ENCODE measurements at regions not wholly inside any gene's neighbourhood (a gene's known extent, or its start where the extent isn't known, plus 50 kb on each side); places are given as distances from the start of the nearest gene placed in this dataset.
"Not testable (repeated sequence)": the region's sequence is repeated elsewhere in the genome, so short reads cannot be mapped to it uniquely, and the experiment has no call there.

DNA sequence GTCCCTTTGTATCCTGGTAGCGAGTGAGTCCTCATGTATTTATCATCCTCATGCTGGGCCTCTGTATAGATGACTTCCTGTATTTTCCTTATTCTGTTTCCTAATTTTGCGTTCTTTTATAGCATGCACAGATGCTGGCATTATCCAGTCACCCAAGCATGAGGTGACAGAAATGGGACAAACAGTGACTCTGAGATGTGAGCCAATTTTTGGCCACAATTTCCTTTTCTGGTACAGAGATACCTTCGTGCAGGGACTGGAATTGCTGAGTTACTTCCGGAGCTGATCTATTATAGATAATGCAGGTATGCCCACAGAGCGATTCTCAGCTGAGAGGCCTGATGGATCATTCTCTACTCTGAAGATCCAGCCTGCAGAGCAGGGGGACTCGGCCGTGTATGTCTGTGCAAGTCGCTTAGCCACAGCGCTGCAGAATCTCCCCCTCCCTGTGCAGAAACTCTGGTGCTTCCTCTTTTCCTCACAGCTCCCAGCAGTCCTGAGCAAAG is 183.1 kb upstream of the PRSS58 start:
- no peak for DNase-seq (ENCODE audit: low read depth, low spot score)

GRCh38 chr7:142440219-142440905 is 182.5 kb upstream of the PRSS58 start:
- DNase-seq (ENCODE audit: low read depth, low spot score) = no peak

GRCh38 chr7:142439739-142440138 is 181.9 kb upstream of the PRSS58 start:
- no peak for DNase-seq (ENCODE audit: low read depth, low spot score)

- no peak for DNase-seq (ENCODE audit: low read depth, low spot score)
Measured at GRCh38 chr7:142438923-142439515, 181.2 kb upstream of the PRSS58 start.

- no peak for DNase-seq (ENCODE audit: low read depth, low spot score)
Measured at GRCh38 chr7:142438235-142438922, 180.5 kb upstream of the PRSS58 start.

- no peak for DNase-seq (ENCODE audit: low read depth, low spot score)
Measured at GRCh38 chr7:142437741-142438140, 179.9 kb upstream of the PRSS58 start.

DNA sequence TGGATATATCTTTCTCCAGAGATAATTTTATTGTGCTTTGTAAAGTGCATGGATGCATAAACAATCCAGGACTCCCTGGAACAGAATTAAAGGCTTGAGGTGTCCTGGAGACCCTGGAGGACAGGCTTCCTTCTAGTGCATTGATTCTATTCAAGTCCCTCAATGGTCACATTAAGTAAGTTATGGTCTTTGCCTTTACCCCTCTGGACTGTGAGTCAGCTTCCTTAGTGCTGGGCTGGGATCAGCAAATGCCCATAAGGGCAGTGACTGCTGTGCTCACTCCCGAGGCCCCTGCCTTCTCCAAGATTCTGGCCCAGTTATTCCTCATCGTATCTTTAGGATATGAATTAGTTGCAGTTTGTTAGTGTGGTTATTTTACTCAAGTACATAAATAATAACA is 178.7 kb upstream of the PRSS58 start:
- no peak for DNase-seq (ENCODE audit: low read depth, low spot score)

- not testable (repeated sequence) for DNase-seq (ENCODE audit: low read depth, low spot score)
Measured at GRCh38 chr7:142435606-142436005, 177.7 kb upstream of the PRSS58 start.

- DNase-seq (ENCODE audit: low read depth, low spot score) = no peak
Measured at GRCh38 chr7:142434666-142435167, 176.9 kb upstream of the PRSS58 start.

DNA sequence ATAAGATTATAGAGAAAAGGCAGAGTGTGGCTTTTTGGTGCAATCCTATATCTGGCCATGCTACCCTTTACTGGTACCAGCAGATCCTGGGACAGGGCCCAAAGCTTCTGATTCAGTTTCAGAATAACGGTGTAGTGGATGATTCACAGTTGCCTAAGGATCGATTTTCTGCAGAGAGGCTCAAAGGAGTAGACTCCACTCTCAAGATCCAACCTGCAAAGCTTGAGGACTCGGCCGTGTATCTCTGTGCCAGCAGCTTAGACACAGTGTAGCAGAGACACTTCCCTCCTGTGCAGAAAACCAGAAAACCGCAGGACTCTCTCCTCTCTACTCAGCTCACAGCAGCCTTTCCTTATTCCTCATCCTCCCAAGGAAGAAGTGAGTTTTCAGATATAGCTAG is 176.3 kb upstream of the PRSS58 start:
- not testable (repeated sequence) for DNase-seq (ENCODE audit: low read depth, low spot score)

DNA sequence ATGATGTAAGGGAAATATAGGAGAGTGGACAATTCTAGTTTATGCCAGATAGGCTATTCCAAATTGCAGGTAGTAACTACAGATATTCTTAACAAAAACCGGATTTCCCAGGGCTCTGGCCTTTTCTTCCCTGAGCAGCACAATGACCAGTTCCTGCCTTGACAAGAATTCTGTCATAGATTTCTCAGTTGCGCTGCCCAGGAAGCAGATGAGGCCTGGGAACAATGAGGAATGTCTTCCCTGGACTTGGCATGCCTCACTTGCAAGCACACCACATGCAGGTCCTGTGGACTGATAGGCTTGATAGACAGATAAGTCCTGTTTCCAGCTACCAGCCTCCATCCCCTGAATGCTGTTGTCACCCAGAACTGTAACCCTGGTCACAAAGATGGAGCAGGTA is 174.5 kb upstream of the PRSS58 start:
- DNase-seq (ENCODE audit: low read depth, low spot score) = no peak

GRCh38 chr7:142431491-142431890 is 173.6 kb upstream of the PRSS58 start:
- no peak for DNase-seq (ENCODE audit: low read depth, low spot score)

DNA sequence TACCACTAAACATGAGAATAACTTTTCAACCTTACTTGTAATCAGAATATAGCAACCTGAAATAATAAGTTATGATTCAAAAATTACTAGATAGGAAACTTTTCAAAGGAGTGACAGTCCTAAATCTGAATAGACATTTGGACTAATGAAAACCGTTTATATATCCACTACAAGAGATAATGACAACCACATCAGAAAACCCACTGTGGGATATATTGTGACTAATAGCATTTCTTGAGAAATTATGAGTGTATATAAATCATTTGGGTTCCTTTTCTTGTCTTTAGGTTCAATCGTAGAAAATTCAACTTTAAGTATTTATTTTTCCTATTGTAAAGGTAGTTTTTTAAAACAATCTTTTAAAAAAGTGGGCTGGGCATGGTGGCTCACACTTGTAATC is 170.2 kb upstream of the PRSS58 start:
- no peak for DNase-seq (ENCODE audit: low read depth, low spot score)

DNA sequence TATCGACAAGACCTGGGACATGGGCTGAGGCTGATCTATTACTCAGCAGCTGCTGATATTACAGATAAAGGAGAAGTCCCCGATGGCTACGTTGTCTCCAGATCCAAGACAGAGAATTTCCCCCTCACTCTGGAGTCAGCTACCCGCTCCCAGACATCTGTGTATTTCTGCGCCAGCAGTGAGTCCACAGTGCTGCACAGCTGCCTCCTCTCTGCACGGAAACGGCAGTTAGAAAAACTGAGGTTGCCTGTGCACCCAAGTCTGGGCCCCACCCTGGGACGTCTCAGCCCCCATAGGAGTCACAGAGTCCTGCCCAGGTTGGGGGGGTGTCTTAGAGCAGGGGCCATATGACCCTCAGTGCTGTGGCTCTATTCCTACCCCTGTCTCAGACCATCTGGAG is 167.4 kb upstream of the PRSS58 start:
- DNase-seq (ENCODE audit: low read depth, low spot score) = no peak

DNA sequence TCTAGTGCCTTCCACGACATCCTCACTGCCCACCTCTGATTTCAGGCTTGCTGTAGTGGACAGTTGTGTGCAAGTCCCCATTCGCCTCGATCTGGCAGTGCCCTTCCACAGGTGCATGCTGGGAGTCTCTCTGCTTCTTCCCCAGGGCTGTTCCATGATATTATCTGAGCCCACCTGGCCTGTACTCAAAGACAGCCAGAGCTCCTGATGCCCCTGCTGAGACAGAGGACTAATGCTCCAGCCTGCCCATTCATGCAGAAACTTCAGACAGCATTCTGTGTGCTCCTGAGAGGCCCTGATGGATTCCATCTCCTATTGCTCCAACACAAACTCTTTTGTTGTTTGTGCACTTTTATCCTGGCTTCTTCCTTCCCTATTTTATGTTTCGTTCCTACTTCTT is 164.8 kb upstream of the PRSS58 start:
- no peak for DNase-seq (ENCODE audit: low read depth, low spot score)

- no peak for DNase-seq (ENCODE audit: low read depth, low spot score)
Measured at GRCh38 chr7:142420554-142421362, 162.9 kb upstream of the PRSS58 start.

DNA sequence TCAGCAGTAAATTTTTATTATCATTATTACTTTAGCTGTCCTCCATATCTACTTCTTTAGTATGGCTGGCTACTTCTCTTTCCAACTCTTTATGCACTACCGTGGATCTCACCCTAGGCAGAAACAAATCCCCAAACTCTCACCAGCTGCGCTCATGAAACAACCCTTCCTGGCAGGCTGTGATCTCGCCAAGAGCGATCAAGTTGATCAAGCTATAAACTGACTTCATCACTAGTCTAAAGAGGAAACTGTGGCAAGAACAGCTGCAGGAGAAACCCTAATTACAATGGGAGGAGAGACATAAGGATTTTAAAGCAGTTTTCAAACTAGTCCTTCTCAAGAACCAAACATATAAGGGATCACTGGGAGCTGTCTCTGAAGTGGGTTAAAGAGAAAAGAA is 160.5 kb upstream of the PRSS58 start:
- DNase-seq (ENCODE audit: low read depth, low spot score) = no peak

- no peak for DNase-seq (ENCODE audit: low read depth, low spot score)
Measured at GRCh38 chr7:142414915-142415314, 157.1 kb upstream of the PRSS58 start.

GRCh38 chr7:142414135-142414534 is 156.3 kb upstream of the PRSS58 start:
- no peak for DNase-seq (ENCODE audit: low read depth, low spot score)

- no peak for DNase-seq (ENCODE audit: low read depth, low spot score)
Measured at GRCh38 chr7:142413280-142414000, 155.6 kb upstream of the PRSS58 start.

DNA sequence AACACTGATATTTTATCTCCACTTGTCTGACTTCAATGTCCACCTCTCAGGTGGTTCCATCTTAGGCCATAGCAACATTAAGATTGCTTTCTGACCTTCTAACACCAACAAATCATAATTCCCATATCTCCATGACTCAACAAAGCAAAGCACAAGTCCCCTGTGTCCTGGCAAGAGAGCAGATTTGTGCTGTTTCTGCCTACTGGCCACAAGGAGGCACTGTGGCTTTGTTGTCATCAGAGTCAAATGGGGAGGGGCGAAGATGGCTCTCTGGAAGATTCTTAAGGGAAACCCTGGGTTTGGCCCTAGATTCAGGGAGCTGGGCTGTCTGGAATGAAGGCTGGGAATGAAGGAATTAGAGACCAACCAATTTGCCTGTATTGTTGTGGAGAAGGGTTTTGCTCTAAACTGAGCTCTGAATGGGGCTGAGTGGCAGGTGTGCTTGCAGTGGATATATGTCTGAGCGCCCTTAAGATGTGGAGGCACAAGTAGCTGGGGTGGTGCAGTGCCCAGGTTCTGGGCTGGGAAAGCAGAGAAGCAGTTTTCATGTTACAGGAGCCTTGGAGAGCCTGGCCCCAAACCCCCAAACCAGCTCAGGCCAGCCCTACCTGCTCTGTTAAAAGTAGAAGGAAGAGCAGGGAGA is 154.8 kb upstream of the PRSS58 start:
- peak; percentile 59 for DNase-seq (ENCODE audit: low read depth, low spot score)
